KBM-7 (cell line): ENCODE measurements at regions not wholly inside any gene's neighbourhood (a gene's known extent, or its start where the extent isn't known, plus 50 kb on each side); places are given as distances from the start of the nearest gene placed in this dataset.

ENCODE experiments used
- DNase-seq: peaks from one replicate; pipeline ENCODE4 v3.0.0-alpha.2; 2015
- in situ Hi-C: fragments of 300-500 bp; cut with MboI; formaldehyde crosslinking; loops from 2 replicates; pipeline ENCODE4 v1.14.3; 2020; ENCODE audit warnings: low sequenced_read_pairs, low pct_unique_long_range_greater_than_20kb, mixed read lengths

DNA sequence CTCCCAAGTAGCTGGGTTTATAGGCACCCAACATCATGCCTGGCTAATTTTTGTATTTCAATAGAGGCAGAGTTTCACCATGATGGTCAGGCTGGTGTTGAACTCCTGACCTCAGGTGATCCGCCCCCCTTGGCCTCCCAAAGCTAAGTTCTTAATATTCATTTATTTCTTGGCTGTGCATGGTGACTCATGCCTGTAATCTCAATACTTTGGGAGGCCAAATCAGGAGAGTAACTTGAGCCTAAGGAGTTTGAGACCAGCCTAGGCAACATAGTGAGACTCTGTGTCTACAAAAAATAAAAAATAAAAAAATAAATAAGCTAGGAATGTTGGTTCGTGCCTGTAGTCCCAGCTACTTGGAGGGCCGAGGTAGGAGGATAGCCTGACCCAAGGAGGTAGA lies 587.1 kb upstream of the FTMT start:
- in situ Hi-C loops, result no loop called here
- no peak for DNase-seq

DNA sequence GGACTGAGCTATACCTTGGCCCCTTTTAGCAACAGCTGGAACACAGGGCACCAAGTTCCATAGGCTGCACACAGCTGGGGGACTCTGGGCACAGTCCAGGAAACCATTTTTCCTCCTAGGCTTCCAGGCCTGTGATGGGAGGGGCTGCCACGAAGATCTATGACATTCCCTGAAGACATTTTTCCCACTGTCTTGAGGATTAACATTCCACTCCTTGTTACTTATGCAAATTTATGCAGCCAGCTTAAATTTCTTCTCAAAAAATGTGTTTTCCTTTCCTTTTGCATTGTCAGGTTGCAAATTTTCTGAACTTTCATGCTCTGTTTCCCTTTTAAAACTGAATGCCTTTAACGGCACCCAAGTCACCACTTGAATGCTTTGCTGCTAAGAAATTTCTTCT lies 580.1 kb upstream of the FTMT start:
- in situ Hi-C loops, result no loop called here
- DNase-seq, result no peak

DNA sequence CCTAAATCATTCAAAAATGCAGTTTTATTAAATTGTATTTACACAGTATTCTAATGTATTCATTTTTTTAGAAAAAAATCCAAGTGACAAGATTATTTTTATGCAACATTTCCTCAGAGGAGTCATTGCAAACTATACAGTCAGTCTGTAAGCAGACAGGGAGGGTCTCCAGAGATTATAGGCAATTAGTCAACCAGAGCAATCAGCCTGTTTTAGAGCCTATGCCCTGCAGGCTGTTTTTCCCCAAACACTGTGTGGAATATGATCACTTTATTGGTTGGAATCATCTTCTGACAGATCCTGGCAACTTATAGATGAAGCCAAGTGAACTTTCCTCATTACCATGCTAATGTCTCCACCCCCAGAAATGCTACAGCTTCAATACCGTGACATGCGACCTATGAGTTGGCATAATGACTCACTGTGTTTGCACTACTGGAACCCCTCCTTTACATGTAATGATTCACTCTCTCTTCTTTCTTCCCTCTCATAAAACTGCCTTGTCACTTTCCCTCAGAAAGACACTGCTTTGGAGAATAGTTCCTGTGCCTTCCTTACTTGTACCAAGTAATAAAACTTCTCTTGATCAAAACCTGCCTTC lies 577.7 kb upstream of the FTMT start:
- in situ Hi-C loops, result no loop called here

DNA sequence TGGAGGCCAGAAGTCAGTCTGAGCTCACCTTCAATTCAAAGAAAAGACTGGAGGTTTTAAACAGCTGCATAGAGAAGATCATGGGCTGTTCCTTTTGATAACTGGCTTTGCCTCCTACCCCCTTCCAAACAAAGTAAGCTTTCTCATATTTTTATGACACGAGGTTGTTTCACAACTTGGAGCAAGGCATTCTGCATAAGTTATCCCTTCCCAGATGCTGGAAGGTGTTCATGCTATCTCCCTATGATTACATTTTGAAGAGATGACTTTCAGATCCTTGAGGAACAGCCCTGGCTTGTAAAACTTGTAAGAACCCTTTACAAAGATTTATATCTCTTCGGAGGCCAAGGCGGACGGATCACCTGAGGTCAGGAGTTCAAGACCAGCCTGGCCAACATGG lies 571.9 kb upstream of the FTMT start:
- in situ Hi-C loops, result no loop called here
- no peak for DNase-seq

More for the DNA sequence above, 577.7 kb upstream of the FTMT start:
- DNase-seq, result no peak

DNA sequence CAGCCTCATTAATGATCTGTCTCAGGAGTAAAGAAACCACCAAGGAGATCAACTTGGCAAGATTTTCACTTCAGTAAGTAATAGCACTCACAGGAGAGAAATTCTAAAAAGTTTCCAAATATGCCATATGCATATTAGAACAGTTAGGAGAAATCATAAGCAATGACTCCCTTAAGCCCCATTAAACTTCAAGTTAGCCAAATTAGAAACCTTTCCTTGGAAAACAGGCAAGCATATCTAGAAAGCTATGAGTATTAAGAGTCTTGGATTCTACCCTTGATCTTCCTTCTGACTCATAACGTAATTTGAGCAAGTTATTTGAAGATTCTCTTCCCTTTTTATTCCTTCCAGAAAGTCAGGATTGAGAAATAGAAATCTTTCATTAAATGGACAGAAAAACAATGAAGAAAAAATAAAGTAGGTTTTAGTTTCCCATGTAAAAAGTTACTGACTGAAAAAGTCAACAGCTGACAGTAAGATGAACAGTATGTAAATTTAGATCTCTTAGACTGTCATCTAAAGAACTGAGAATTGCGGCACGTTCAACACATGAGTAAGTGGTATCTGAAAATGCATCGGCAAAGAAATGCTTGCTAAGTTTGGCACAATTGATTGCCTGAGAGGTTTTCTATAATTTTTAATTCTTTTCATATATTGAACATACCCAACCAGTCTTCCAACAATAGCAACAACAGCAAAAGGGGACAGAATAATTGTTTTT lies 565.7 kb upstream of the FTMT start:
- no peak for DNase-seq
- in situ Hi-C loops, result no loop called here

DNA sequence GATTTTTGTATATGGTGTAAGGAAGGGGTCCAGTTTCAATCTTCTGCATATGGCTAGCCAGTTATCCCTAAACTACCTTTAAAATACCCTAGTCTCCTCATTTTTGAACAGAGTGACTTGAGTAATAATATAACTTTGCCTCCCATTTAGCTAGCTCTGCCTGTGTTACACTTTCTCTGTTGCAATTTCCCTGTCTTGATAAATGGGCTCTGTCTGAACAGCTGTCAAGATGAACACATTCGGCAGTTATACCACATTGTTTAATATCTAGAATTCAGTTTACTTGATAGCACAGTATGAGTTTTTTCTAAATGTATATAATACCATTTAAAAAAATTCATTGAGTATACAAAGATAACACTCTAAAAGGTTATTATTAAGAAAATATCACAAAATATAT lies 562.9 kb upstream of the FTMT start:
- no peak for DNase-seq
- in situ Hi-C loops, result no loop called here

DNA sequence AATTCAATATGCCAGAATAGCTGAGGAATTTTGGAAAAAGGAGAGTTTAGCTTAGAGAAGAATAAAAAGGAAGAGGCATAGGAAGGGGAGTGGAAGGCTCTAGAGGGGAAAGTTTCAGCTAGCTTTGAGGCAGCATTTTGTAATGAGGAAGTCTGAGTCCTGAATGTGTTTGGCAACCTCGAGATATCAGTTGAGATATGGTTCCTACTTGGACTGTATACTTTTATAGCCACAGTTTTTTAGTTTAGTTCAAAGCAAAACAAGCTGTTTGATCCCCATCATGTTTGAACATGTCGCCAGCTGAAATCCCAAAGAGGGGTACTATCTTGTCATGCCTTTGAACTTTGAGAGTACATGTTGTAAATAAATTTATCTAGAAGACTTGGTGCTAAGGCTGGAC lies 559.0 kb upstream of the FTMT start:
- in situ Hi-C loops, result no loop called here
- DNase-seq, result peak; percentile 81

DNA sequence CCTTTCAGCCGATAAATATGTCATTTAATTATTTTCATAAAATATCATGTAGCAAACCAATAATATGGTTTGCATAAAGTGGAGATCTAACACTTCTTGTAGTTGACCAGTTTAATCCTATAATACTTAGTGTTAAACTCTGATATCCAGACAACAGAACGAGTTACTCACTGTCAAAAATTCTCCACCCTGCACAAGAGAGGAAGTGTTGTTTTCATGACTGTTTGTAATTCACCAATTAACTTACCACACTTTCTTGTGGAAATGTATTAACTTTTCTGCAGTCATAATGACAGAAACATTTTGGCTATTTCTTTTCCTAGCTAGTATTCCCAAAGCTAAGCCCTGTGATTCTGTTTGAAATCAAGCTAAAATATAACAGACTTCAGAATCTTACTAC lies 555.3 kb upstream of the FTMT start:
- in situ Hi-C loops, result no loop called here

DNA sequence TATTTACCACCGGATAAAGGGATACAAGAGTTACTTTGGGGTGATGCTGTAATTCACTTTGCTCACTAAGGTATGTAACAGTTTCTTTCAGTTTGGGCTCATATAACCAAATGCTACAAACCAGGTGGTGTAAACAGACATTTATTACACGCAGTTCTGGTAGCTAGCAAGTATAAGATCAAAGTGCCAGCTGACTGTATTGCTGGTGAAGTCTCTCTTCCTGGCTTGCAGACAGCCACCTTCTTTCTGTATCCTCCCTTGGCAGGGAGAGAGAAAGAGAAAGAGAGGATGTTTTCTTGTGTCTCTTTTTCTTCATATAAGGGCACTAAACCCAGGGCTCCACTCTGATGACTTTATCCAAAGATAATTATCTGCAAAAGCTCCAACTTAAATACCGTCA lies 552.5 kb upstream of the FTMT start:
- DNase-seq, result no peak
- in situ Hi-C loops, result no loop called here

More for the DNA sequence above, 555.3 kb upstream of the FTMT start:
- peak; percentile 56 for DNase-seq

DNA sequence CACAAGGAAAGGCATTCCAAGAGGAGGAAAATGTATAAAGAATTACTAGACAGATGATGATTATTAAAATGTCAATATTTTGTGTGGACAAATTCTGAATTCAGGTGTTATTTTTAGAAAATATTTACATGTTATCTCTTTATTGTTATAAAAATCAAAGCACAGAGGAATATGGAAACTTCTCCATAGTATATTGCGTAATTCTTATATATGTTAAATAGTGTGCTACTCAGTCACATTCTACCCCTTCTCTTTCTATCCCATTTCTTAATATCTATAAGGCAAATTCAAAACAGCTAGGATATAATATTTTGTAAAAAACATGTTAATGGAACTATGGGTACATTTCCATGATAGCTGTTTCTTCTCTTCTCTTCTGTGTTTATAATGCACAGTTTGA lies 546.8 kb upstream of the FTMT start:
- no peak for DNase-seq
- in situ Hi-C loops, result no loop called here

DNA sequence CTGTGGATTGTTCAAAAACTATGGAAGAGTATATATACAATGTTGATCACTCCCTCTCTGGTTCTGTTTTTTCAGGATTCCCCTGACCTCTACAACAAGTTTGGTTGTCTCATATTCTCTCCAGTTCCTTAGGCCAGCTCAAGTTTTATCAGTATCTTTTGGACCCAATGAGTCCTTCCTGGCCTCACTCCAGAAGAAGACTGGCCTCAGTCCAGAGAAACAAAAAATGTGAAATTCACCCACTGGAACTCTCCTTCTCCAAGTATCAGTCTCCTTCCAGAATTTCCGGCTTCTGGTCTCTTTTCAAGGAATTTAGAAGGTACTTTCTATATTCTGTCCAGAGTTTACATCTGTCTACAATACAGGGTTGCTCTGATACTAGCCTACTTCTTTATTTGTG lies 537.8 kb upstream of the FTMT start:
- in situ Hi-C loops, result no loop called here

DNA sequence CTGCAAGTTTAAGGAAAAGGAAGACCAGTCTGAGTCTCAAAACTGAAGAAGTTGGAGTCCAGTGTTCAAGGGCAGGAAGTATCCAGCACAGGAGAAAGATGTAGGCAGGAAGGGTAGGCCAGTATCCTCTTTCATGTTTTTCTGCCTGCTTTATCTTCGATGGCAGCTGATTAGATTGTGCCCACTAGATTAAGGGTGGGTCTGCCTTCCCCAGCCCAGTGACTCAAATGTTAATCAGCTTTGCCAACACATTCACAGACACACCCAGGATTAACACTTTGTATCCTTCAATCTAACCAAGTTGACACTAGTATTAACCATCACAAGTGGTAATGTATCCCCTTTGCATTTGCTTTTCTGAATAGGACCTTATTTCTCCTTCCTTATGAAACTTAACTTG lies 535.9 kb upstream of the FTMT start:
- DNase-seq, result no peak
- in situ Hi-C loops, result no loop called here

More for the DNA sequence above, 537.8 kb upstream of the FTMT start:
- no peak for DNase-seq

DNA sequence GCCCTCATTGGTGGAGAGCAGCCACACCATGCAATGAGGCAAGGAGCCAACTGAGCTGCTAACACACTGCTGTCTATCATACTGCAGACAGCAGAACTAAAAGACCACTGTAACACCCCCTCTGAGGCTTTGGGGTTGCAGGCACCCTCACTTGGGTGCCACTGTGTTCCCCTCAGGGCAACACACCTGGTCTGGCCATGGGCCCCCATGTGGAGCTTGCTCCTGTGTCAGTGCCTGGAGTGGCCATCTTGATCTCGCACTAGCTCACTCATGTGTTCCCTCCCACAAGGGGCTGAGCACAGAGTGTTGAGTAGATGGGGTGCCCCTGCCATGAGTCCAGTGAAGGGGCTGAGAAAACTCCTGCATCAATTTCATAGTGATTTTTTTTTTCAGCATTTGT lies 532.4 kb upstream of the FTMT start:
- in situ Hi-C loops, result no loop called here
- DNase-seq, result no peak

DNA sequence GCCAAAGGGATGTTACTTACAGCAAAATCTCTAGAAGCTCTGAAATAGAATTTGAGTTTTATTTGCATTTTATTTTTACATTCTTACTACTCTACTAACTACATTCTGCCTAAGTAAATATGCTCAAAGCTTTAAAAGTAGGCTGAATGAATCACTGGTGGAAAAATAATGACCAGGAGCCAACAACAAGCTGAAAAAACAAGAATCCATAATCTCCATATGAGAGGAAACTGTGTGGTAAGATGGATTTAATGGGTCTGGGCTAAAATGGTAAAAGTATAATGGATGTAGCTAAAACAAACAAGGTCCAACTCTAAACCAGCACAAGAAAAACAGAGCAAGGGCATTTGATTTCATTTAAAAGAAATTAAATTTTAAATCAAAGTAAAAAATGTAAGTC lies 525.8 kb upstream of the FTMT start:
- in situ Hi-C loops, result no loop called here
- DNase-seq, result no peak

DNA sequence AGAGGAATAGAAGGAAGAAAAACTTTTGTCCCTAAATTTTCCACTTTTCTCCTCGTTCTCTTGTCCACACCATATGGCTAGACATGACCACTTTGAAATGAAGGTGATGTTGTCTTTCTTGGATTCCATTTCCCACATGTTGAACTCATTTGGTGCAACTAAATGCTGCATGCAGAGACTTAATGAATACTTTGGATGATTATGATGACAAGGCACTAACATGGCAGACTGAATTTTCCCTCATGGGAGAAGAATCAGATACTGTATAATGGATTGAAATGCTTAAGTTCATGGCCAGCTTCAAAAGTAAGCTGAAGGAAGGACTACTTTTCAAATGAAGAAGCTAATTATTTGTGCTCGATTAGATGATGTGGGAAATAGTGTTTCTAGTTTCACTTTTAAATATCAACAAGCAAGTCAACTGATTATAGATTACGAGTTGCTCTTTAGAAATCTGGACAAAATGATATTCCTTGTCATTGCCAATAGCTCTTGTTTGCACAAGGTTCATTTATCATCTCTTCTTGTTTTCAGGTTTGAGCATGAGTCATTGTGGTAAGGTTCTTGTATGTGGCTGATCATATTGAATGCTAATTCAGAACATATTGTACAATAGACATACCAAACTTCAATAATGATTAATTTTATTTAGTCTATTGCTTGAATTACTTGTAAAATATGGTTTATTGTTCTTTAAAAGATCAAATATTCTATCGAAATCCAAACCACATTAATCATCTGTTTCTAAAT lies 501.3 kb upstream of the FTMT start:
- DNase-seq, result no peak
- in situ Hi-C loops, result no loop called here

DNA sequence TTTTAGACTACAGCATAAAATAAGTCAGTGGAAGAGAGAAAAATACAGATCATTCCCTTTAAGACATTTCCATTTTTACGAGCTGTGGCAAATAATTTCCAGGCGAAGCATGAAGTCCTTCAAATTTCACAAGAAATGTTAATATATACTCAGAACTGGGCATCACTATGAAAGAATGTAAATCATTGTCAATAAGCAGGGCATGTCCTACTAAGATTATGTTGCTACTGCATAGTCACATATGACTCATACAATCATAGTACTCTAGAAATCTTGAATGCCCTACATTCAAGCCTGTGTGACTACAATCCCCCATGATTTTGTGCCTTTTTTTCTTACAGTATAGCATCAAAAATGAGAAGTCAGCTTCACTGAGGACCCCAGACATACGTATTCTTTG lies 485.2 kb upstream of the FTMT start:
- DNase-seq, result no peak

DNA sequence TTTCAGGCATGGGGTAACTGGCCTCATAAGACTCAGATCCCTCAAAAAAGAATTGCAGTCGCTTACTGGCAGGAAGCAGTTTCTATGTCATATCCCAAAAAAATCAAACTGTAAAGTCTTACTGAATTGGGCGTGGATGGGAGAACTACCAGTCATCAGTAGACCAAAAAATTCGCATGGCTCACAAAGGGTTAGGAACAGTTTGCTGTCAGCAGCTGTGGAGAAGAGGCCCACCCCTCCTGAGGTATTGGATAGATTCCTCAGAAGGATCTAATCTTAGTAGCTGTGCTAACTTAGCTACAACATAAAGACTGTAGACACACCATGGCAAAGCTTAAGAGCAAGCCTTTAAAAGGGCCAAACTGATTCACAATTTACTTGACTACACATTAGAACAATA lies 478.3 kb upstream of the FTMT start:
- no peak for DNase-seq
- in situ Hi-C loops, result no loop called here

More for the DNA sequence above, 485.2 kb upstream of the FTMT start:
- in situ Hi-C loops, result no loop called here

DNA sequence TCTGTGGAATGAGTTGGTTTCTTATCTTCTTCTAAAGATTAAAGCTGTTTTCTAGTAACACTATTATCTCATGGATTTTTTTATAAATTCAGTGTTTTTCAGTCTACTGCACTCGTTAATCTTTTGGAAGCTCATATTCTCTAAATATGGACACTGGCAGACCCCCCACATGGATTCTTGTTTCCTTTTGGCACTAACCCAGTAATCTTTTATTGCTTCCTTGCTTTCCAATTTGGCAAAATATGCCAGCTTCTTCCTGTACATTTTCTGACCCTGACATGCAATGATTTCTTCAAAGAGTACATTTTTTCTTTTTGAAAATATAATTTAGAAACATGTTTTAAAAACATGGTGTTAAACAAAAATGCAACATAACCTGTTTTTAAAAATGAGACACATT lies 474.2 kb upstream of the FTMT start:
- DNase-seq, result no peak
- in situ Hi-C loops, result no loop called here

DNA sequence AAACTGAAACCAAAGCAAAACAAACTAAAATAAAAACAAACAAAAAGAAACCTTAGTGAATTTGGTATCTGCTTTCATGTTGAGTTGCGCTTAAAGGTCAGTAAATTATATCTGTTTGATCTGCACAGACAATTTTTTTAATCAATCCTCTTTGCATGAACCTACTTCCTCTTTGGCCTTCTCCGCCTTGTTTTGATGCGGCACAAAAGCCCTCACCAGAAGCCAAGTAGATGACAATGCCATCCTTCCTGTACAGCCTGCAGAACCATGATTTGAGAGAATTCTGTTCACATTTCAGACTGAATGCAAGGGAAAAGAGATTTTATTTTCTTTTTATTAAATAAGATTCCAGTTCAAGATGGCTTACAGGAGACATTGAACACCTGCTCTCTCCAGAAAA lies 473.6 kb upstream of the FTMT start:
- DNase-seq, result peak; percentile 43
- in situ Hi-C loops, result no loop called here

DNA sequence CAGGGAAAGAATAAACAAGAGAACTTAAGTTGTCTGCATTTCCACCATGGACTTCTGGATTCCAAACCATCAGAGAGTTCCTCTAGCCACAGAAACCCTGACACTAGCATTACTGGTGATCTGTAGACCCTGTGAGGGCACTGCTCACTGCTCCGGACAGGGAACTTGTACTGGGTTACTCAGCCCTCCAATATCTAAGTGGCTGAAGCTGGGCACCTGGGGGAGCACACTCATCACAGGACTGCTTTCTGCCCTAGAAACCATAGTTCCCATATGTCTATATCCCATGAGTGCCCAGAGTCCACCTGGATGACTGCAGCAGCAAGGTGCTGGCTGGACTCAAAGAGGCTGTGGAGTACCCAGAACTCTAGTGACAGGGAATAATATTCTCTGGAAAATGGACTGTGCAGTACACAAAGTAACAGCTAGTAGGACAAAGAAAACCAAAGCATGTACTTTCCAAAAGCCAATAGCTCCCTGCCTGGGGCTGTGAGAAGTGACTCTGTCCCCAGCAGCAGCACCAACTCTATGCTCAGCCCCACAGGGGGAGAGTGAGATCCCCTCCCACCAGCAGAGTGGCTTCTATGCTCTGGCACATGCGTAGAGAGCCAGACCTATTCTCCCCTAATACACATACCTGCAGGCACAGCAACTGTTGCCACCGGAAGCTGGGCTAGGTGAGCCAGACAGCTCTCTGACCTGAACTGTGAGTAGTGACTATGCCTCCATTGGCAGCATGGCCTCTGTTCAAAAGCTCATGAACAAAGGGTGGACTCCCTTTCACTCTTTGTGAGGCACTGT lies 472.9 kb upstream of the FTMT start:
- in situ Hi-C loops, result no loop called here

More for the DNA sequence above, 472.9 kb upstream of the FTMT start:
- no peak for DNase-seq
